Peyer's patch (tissue), 4 donors: ENCODE measurements at regions not wholly inside any gene's neighbourhood (a gene's known extent, or its start where the extent isn't known, plus 50 kb on each side); places are given as distances from the start of the nearest gene placed in this dataset.

Source experiments
- CTCF ChIP-seq, 6 experiments: fragments of 450-650 bp in 4 of 6; fragments of 200-600 bp in 2 of 6; sonication (generic) in 1 of 6; IDR thresholded peaks; one replicate each; pipeline ENCODE4 v1.5.1; 2017 to 2019; ENCODE audit warnings: antibody characterized with exemption in 6 of 6, mild to moderate bottlenecking in 3 of 6, moderate library complexity in 1 of 6
- POLR2A ChIP-seq, 2 donors: fragments of 450-650 bp; IDR thresholded peaks; one replicate each; pipeline ENCODE4 v1.5.1; 2017; ENCODE audit warnings: antibody characterized with exemption in 2 of 2, mild to moderate bottlenecking in 2 of 2, moderate library complexity in 2 of 2

GRCh38 chr5:6886866-6887265 lies 173.6 kb downstream of the TENT4A start:
- TF ChIP-seq CTCF (IDR thresholded peaks at IDR 0.05) (no peak), POLR2A (IDR thresholded peaks at IDR 0.05) (no peak)
